Middle frontal gyrus (tissue), 1 donor: ENCODE measurements at regions not wholly inside any gene's neighbourhood (a gene's known extent, or its start where the extent isn't known, plus 50 kb on each side); places are given as distances from the start of the nearest gene placed in this dataset.
A peak's percentile ranks its signal among the peaks of the same experiment; 100 is the strongest.

ENCODE experiments used
- DNase-seq: peaks from one replicate; pipeline ENCODE4 v3.0.0-alpha.2; 2015; ENCODE audit warnings: low spot score; ENCODE audit errors: extremely low spot score

DNA sequence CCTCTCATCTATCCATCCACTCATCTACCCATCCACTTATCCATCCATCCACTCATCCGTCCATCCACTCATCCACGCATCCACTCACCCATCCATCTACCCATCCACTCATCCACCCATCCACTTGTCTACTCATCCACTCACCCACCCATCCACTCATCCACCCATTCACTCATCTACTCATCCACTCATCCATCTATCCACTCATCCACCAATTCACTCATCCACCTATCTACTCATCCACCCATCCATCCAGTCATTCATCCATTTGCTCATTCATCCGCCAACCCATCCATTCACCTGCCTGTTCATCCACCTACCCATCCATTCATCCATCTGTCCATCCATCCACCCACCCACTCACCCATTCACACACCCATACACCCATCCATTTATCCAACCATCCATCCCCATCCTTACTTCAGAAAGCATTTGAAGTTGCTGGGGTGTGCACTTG, 329.6 kb downstream of the SEC14L1 start:
- DNase-seq, result no peak

DNA sequence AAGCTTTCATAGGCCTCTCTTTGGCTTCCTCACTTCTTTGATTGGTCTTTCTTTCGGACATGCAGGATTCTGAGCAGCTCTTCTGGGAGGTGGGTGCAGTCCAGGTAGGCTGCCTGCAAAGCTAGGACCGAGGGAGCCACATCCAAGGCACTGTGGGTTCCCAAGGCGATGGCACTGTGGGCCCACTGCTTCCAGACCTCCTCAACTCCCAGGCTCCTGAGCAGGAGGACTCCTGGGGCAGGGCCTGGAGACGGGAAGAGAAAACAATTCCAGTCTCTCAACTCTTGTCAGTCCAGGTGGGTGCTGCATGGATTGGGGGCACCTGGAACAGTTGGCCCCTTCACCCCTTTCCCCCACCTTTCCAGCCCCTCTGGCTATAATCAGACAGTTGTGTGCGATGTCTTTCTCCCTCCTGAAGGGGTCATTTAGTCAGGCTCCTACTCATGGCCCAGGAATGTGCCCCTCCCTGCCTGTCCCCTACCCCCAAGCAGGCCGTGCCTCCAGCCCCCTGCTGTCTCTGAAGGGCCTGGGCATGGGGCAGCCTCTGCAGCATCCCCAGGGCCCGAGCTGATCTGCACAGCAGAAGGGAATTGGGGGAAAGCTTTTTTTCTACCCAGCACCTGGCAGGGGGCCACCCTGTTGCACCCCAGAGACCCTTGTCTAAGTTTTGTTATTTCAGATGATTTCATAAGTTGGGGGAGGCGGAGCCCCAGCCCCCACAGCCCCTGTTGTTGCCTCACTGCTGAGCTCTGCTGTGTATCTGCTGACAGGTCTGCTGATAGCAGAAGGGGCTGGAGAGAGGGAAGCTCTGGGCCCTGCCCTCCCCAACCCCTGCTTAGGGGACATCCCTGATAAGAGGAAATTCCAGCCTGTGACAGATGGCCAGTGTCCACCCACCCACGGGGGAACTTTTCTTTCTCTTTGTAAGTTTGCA, 330.3 kb downstream of the SEC14L1 start:
- DNase-seq, result no peak

- DNase-seq, result no peak
Observed at GRCh38 chr17:77471984-77472461, 331.3 kb downstream of the SEC14L1 start.

DNA sequence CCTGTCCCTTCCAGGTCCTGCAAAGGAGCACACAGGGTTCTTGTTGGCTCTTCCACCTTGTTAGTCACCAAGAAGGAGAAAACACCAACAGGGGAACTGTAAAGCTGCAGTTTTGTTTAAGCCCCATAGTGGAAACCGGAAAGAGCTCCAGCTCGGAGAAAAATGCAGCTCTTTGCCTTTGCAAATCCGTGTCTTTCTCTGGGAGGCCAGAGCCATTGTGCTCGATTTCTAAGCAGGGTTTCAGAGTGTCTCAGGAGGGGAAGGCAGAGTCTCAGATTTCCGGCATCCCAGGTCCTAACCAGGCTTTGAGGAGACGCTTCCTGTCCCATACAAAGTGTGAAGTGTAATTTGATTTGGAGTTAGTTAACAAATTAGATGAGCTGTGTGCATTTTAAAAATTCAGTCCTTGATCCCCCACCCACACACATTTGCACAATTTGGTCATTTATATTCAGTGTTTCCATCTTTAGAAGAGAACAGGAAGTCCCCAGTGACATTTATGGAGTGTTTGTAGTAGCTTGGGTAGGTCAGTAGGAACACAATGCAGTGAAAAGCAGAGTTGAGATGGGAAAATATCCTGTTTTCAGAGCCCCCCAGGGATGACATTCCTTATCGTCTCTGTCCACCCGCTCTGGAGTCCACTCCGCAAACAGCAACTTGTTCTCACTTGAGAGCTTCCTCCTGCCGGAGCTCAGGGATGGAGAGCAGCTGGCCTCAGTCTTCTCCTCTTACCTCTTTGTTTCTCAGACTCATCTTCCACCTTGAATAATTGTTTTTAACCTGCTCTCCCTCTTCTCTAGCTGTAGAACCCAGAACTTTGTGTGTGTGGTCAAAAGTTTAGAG, 331.9 kb downstream of the SEC14L1 start:
- DNase-seq, result no peak

GRCh38 chr17:77473615-77474226, 333.0 kb downstream of the SEC14L1 start:
- no peak for DNase-seq

GRCh38 chr17:77474292-77474988, 333.7 kb downstream of the SEC14L1 start:
- DNase-seq, result no peak

DNA sequence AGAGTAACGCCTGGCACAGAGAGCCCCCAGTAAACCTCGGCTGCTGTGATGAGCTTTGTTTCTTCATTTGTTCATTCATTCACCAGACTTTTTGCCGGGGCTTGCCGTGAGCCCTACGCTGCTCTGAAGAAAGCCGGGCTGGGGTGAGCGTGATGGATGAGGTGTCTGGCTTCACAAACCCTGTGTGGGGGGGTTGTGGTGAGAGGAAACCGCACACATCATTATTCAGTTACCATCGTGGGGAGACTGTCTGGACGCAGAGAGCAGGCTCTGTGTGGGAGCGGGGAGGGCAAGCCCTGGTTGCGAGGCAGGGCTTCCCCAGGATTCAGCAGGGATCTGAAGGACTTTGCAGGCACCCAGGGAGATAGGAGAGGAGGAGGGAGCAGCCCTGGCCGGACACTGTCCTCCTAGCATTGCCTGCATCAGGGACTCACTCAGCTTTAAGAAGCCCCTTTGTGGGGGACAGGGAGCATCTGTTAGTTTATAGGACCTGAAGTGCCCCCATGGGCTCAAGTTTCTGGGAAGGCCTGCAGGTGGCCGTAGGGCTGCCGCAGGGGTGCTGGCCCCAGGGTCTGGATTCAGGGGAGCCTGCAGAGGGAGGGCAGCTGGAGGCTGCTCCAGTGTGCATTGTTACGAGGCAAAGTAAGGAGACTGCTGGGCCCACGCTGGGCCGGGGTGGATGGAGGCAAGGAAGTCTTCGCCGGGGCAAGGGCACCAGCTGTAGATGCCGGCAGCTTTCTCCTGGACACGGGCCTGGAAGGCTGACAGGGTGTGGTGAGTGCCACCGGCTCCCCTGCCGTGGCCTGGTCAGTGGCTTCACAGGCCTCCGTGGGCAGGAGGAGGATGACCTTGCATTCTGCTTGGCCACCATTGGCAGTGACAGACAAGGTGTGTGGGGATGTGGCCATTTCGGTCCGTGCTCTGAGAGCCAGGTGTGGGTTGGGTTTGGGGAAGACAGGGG, 334.5 kb downstream of the SEC14L1 start:
- DNase-seq, result no peak

- no peak for DNase-seq
Observed at GRCh38 chr17:77476006-77476405, 335.2 kb downstream of the SEC14L1 start.

GRCh38 chr17:77476498-77476897, 335.7 kb downstream of the SEC14L1 start:
- DNase-seq, result no peak

DNA sequence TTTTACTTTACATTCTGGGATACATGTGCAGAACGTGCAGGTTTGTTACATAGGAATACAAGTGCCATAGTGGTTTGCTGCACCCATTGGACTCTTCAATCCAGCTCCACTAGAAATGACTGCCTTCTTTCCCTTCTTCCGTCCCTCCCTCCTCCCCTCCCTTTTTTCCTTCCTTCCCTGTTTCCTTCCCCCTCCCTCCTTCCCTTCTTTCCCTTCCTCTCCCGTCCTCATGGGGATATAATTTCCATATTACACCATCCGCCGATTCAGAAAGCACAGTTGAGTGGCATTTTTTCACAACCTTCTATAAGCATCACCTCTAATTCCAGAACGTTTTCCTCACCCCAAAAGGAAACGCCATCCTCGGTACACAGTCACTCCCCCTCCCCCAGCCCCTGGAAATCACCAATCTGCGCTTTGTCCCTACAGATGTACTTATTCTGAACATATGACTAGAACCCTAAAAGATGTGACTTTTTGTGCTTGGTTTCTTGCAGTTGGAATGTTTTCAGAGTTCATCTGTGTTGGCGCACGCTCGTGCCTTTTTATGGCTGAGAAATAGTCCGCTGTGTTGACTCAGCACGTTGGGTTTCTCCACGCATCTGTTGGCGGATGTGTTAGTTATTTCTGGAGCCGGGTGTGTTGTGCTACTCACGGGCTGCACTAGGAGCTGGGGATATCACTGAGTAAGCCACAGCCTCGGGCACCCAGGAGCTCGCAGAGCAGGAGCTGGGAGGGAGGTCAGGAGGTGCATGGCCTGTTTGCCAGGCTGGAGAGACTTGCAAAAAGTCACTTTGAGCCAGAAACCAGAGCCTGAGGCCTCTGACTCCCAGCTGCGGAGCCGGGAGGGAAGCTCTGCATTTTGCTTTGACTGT, 336.4 kb downstream of the SEC14L1 start:
- DNase-seq, result peak; percentile 46

DNA sequence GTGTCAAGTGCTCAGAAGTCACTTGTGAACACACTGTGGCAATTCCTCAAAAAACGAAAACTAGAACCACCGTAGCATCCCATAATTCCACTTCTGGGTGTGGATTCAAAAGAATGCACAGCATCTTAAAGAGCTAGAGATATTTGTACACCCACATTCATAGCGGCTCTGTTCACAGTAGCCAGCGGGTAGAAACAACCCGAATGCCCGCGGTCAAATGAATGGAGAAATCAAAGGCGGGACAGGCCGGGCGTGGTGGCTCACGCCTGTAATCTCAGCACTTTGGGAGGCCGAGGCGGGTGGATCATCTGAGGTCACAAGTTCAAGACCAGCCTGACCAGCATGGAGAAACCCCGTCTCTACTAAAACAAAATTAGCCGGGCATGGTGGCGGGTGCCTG, 337.5 kb downstream of the SEC14L1 start:
- DNase-seq, result no peak

- no peak for DNase-seq
Observed at GRCh38 chr17:77478899-77479298, 338.1 kb downstream of the SEC14L1 start.

DNA sequence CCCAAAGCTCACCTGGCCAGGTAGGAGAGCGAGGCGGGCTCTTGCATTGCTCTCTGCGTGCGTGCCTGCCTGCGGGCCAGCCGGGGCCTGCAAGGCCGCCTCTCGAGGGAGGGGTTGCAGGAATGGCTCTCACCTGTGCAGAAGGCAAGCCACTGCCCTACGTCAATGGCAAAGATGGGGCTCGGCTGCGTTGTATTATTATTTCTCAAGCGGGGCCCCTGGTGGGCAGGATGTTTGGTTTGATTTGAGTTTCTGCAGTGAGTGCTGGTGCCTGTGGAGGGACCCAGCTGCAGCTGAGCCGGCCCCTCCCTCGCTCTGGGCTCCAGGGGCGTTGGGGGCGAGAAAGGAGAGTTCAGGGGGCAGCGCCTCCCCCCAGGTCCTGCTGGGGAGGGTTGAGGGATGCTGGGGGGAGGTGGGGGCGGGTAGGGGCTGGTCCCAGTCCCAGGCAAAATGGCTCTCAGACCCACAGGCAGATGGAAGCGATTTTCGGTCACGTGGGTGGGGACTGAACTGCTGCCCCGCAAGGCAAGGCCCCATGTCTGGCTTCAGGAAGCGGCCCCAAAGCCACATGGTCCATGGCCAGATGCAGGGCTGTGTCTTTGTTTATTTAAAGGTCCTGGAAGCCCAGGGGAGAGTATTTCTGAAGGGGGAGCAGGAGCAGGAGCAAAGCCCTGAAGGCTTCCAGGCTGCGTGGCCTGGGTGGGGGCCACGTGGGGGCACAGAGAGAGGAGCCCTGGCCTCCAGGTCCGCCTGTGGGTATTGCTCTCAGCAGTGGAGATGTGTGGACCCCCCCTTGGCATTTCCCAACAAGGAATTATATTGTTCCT, 338.8 kb downstream of the SEC14L1 start:
- no peak for DNase-seq

GRCh38 chr17:77480199-77480508, 339.4 kb downstream of the SEC14L1 start:
- DNase-seq, result no peak

DNA sequence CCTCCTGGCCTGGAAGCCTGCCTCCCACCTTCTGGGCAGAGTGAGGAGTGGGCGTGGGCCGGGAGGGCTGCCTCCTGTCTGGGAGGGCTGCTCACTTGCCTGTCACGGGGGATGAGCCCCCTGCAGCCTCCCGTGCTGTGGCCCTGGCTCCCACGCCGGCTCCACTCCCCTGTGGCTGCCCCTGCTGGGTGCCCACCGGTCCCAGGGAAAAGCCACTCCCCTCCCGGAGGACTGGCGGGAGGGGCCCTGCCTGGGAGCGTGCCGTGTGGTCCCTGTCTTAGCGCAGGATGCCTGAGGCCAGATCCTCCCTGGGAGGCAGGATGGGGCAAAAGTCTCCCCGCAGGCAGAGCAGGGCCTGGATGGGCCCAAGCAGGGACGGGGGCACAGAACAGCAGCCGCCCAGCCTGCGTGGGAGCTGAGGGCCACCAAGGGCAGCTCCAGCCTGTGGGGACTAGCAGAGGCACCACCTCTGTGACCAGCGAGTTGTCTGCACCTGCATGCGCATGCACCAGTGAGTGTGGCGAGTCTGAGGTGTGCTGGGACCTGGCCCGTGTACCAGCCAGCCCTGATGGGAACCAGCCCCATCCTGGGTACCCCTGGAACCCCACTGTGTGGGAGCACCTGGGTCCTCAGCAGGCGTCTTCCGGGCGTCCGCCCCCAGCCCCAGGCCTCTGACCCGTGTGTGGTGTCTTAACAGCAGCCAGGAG, 339.9 kb downstream of the SEC14L1 start:
- DNase-seq, result no peak

DNA sequence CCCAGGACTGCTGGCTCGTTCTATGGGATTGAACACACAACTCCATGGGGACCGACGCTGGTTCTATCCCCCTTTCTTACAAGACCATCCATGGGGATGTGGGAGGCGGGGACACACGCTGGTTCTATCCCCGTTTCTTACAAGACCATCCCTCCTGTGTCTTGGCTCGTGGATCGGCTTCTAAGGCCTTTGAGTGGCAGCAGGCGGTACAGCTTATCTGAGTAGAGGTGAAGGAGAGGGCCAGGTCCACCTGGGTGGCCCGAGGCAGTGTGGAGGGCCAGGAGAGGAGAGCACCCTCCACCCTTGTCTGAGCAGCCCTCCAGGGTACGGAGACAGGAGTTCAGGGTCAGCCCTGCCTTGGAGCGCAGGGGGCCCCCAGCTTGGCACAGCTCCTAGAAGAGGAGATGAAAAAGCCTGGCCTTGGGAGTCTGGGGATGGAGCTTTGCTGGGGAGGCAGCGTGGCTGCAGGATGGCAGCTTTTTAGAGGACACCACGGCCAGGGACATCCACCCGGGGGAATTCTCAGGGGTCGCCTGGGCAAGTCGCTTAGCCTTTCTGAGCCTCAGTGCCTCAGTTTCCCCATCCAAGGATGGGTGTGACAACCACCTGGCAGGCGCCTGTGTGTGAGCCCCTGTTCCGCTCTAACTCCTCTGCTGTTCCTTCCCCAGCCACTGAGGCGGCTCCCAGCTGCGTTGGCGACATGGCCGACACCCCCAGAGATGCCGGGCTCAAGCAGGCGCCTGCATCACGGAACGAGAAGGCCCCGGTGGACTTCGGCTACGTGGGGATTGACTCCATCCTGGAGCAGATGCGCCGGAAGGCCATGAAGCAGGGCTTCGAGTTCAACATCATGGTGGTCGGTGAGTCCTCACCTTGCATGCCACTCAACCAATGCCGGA, 341.0 kb downstream of the SEC14L1 start:
- DNase-seq, result no peak
